Vagina (tissue), 2 donors: ENCODE measurements at regions not wholly inside any gene's neighbourhood (a gene's known extent, or its start where the extent isn't known, plus 50 kb on each side); places are given as distances from the start of the nearest gene placed in this dataset.

Experiments
- CTCF ChIP-seq, 3 experiments: fragments of 450-650 bp in 2 of 3; fragments of 200-600 bp in 1 of 3; sonication (generic) in 1 of 3; IDR thresholded peaks; one replicate each; pipeline ENCODE4 v1.5.1; 2017 to 2019; ENCODE audit warnings: antibody characterized with exemption in 3 of 3, mild to moderate bottlenecking in 2 of 3, moderate library complexity in 2 of 3
- POLR2A ChIP-seq, 2 donors: fragments of 450-650 bp; IDR thresholded peaks; one replicate each; pipeline ENCODE4 v1.6.1; 2017; ENCODE audit warnings: antibody characterized with exemption in 2 of 2, mild to moderate bottlenecking in 2 of 2, moderate library complexity in 2 of 2
- POLR2AphosphoS5 ChIP-seq, 2 donors: sonication (generic); formaldehyde crosslinking; IDR thresholded peaks; one replicate each; pipeline ENCODE4 v1.9.0; 2017; ENCODE audit warnings: antibody characterized with exemption in 2 of 2, mild to moderate bottlenecking in 2 of 2, low read depth in 1 of 2; ENCODE audit not compliant: insufficient read depth in 1 of 2

- no peak for TF ChIP-seq POLR2AphosphoS5 (IDR thresholded peaks at IDR 0.05; ENCODE audit: insufficient read depth in 1 of 2, low read depth in 1 of 2)
- no peak for TF ChIP-seq CTCF (IDR thresholded peaks at IDR 0.05)
- no peak for TF ChIP-seq POLR2A (IDR thresholded peaks at IDR 0.05)
These were observed 126.6 kb upstream of the FIBIN start for GRCh38 chr11:26867286-26867685.
